HG03135 (cell line): ENCODE measurements at regions not wholly inside any gene's neighbourhood (a gene's known extent, or its start where the extent isn't known, plus 50 kb on each side); places are given as distances from the start of the nearest gene placed in this dataset.

Experiments
- ATAC-seq: cut with Tn5 transposase; IDR thresholded peaks from one replicate; pipeline ENCODE4 v1.9.1; 2021; ENCODE audit warnings: mild to moderate bottlenecking, moderate library complexity; ENCODE audit not compliant: unreplicated experiment

GRCh38 chr2:51103205-51103604 lies 71.3 kb upstream of the NRXN1 start:
- ATAC-seq, result no peak

- no peak for ATAC-seq
These were observed 61.1 kb upstream of the NRXN1 start for GRCh38 chr2:51093016-51093415.

DNA sequence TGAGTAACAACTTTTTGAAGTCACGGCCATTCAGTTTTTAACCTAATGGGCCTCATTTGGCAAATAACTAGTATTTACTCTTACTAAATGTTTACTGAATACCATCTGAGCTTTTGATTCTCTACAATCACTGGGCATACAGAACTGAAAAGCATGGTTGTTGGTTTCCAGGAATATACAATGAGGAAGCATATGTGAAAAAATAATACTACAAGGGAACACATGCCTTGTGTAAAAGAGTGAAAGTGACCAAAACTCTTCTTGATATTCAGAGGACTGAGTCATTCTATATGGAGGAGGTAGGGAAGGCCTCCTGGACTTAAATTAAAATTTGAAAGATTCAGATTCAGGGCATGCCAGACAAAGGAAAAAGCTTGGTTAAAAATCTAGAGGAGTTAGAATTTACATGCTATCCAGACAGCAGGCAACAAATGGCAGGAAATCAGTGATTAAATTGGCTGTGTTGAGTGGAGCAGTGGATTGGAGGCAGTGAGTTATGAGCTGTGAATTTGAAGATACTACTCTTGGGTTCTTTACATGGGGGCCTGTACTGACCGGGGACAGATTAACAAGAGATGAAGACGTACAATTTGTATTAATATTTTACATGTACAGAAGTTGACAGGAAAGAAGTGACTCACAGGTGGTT lies 53.6 kb upstream of the NRXN1 start:
- ATAC-seq, result no peak

DNA sequence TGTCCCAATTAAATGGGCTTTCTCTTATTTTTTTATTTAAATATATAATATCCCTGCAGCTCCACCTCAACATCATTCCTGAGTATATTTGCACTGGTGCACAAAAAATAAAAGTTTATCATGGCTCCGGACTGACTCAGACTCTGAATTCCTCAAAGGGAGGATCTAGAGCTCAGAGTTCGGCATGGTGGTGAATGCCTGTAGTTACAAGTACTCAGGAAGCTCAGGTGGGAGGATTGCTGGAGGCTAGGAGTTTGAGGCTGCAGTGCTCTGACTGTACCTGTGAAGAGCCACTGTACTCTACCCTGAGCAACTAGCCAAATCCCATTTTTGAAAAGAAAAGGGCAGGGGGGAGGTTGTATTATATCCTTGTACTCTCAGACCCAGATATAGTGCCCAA lies 52.8 kb upstream of the NRXN1 start:
- no peak for ATAC-seq
